RPMI7951 (cell line): ENCODE measurements at regions not wholly inside any gene's neighbourhood (a gene's known extent, or its start where the extent isn't known, plus 50 kb on each side); places are given as distances from the start of the nearest gene placed in this dataset.

Experiments used
- DNase-seq: peaks from one replicate; pipeline ENCODE4 v3.0.0-alpha.2; 2012; ENCODE audit warnings: low read depth

GRCh38 chr20:8073024-8073832 is 53.7 kb upstream of the TMX4 start:
- DNase-seq = peak; percentile 47

- DNase-seq = no peak
Measured at GRCh38 chr20:8074931-8075330, 55.4 kb upstream of the TMX4 start.

GRCh38 chr20:8076306-8077136 is 55.5 kb upstream of the PLCB1 start:
- DNase-seq = no peak

- DNase-seq = no peak
Measured at GRCh38 chr20:8077137-8077466, 55.0 kb upstream of the PLCB1 start.

GRCh38 chr20:8078528-8078914 is 53.5 kb upstream of the PLCB1 start:
- DNase-seq = no peak

GRCh38 chr20:8079976-8080375 is 52.1 kb upstream of the PLCB1 start:
- no peak for DNase-seq

GRCh38 chr20:8082025-8082424 is 50.0 kb upstream of the PLCB1 start:
- peak; percentile 15 for DNase-seq
